GM12878 (cell line): ENCODE measurements at regions not wholly inside any gene's neighbourhood (a gene's known extent, or its start where the extent isn't known, plus 50 kb on each side); places are given as distances from the start of the nearest gene placed in this dataset.

ENCODE experiments used
- ATAC-seq: fragments of 200-7000 bp; cut with Tn5 transposase; 3 replicates; pipeline ENCODE4 v1.9.1; 2020; ENCODE audit warnings: mild to moderate bottlenecking, moderate library complexity
- BruUV-seq: library from RNA; stranded (reverse); fragments of 400-500 nt; replicated peaks from 2 replicates; lab custom pipeline; 2021; lab: Mats Ljungman, UMichigan
- CTCF ChIA-PET: fragments of 300-600 bp; sonication (Branson Sonifier 250); formaldehyde crosslinking; extraction: SDS; loops from one replicate; lab custom pipeline; 2021; ENCODE audit warnings: inconsistent platforms; lab: Yijun Ruan, JAX
- POLR2A ChIA-PET: fragments of 350-600 bp; formaldehyde crosslinking; extraction: SDS; loops from one replicate; lab custom pipeline; 2021; ENCODE audit warnings: inconsistent platforms; lab: Charles Lee
- RAD21 ChIA-PET: fragments of 300-600 bp; sonication (Branson Sonifier 250); formaldehyde crosslinking; loops from one replicate; lab custom pipeline; 2023; ENCODE audit warnings: antibody characterized with exemption; ENCODE audit not compliant: unreplicated experiment; lab: Charles Lee
- SMC1A ChIA-PET: fragments of 300-600 bp; sonication (Branson Sonifier 250); formaldehyde crosslinking; loops from one replicate; lab custom pipeline; 2023; ENCODE audit not compliant: unreplicated experiment, uncharacterized antibody; lab: Charles Lee
- DNase-seq: peaks from one replicate; pipeline ENCODE4 v3.0.0-alpha.2; 2011; ENCODE audit warnings: low read depth, low spot score
- FAIRE-seq: peaks from 3 replicates; lab custom pipeline; 2011; peaks lifted over from hg19 to GRCh38; lab: Jason Lieb, UNC
- H2AFZ ChIP-seq: 2 replicates; pipeline ENCODE4 v1.6.0; 2011; ENCODE audit warnings: low read depth, low read length, control low read depth; ENCODE audit not compliant: control insufficient read depth
- H3K27ac ChIP-seq: 2 replicates; pipeline ENCODE4 v1.5.1; 2011; ENCODE audit warnings: control low read depth; ENCODE audit not compliant: control insufficient read depth, insufficient read depth
- H3K27me3 ChIP-seq, 2 experiments: replicated peaks in 1 of 2; 2 replicates each; pipeline versions ENCODE4 v1.6.0 to v1.6.1; 2011; ENCODE audit warnings: low read length in 1 of 2; ENCODE audit not compliant: control insufficient read depth in 2 of 2, insufficient read depth in 2 of 2
- H3K36me3 ChIP-seq, 2 experiments: 2 replicates each; pipeline ENCODE4 v1.5.1; 2011; ENCODE audit warnings: low read length in 1 of 2; ENCODE audit not compliant: control insufficient read depth in 2 of 2, insufficient read depth in 2 of 2
- H3K4me1 ChIP-seq: 2 replicates; pipeline ENCODE4 v1.6.1; 2011; ENCODE audit warnings: mild to moderate bottlenecking, low read length, moderate library complexity, mixed read lengths; ENCODE audit not compliant: control insufficient read depth, insufficient read depth
- H3K4me2 ChIP-seq: 2 replicates; pipeline ENCODE4 v1.6.0; 2011; ENCODE audit warnings: control low read depth; ENCODE audit not compliant: control insufficient read depth, insufficient read depth
- H3K4me3 ChIP-seq: fragments of 200-600 bp; sonication (generic); 2 replicates; pipeline ENCODE4 v1.5.1; 2016
- H3K79me2 ChIP-seq: 2 replicates; pipeline ENCODE4 v1.6.0; 2011; ENCODE audit warnings: low read length; ENCODE audit not compliant: control insufficient read depth, insufficient read depth
- H3K9ac ChIP-seq: 2 replicates; pipeline ENCODE4 v1.8.0; 2011; ENCODE audit warnings: low read length, control low read depth, mixed read lengths; ENCODE audit not compliant: control insufficient read depth, insufficient read depth
- H3K9me3 ChIP-seq: replicated peaks from 3 replicates; pipeline ENCODE4 v1.5.1; 2011; ENCODE audit warnings: mild to moderate bottlenecking, low read length; ENCODE audit not compliant: control insufficient read depth, insufficient read depth
- H4K20me1 ChIP-seq: 2 replicates; pipeline ENCODE4 v1.6.0; 2011; ENCODE audit not compliant: control insufficient read depth, insufficient read depth
- BACH1 ChIP-seq: fragments of 450-650 bp; IDR thresholded peaks from 2 replicates; pipeline ENCODE4 v1.6.1; 2017; ENCODE audit warnings: mild to moderate bottlenecking, borderline replicate concordance
- CREB1 ChIP-seq: IDR thresholded peaks from 2 replicates; pipeline ENCODE4 v1.6.1; 2012; ENCODE audit warnings: low read depth, mild to moderate bottlenecking, inconsistent platforms
- CREM ChIP-seq: IDR thresholded peaks from 2 replicates; pipeline ENCODE4 v1.6.1; 2014; ENCODE audit warnings: antibody characterized with exemption, low read depth
- MTA2 ChIP-seq: fragments of 450-650 bp; IDR thresholded peaks from 2 replicates; pipeline ENCODE4 v1.6.1; 2016; ENCODE audit warnings: low read depth, mild to moderate bottlenecking, moderate library complexity
- RBBP5 ChIP-seq: fragments of 200-600 bp; sonication (generic); conservative IDR thresholded peaks from 2 replicates; pipeline ENCODE4 v1.6.1; 2016
- SP1 ChIP-seq: IDR thresholded peaks from one replicate; pipeline ENCODE4 v1.6.1; 2011; ENCODE audit warnings: low read depth, low read length
- SPI1 ChIP-seq: IDR thresholded peaks from 2 replicates; pipeline ENCODE4 v1.6.1; 2011; ENCODE audit warnings: low read depth, mild to moderate bottlenecking, low read length, moderate library complexity, borderline replicate concordance; ENCODE audit not compliant: insufficient read depth
- STAT1 ChIP-seq: fragments of 450-650 bp; conservative IDR thresholded peaks from 2 replicates; pipeline ENCODE4 v1.6.1; 2014; ENCODE audit warnings: antibody characterized with exemption, mild to moderate bottlenecking
- STAT3 ChIP-seq: IDR thresholded peaks from 2 replicates; pipeline ENCODE4 v1.6.1; 2011; ENCODE audit warnings: low read depth, low read length, improper control_type of control experiment
- SUPT20H ChIP-seq: IDR thresholded peaks from 2 replicates; pipeline ENCODE4 v1.6.1; 2011; ENCODE audit warnings: low read depth, mild to moderate bottlenecking, low read length, moderate library complexity, borderline replicate concordance; ENCODE audit not compliant: control insufficient read depth
- TBL1XR1 ChIP-seq: IDR thresholded peaks from 2 replicates; pipeline ENCODE4 v1.6.1; 2012; ENCODE audit warnings: low read depth, low read length, improper control_type of control experiment
- ZZZ3 ChIP-seq: IDR thresholded peaks from 2 replicates; pipeline ENCODE4 v1.6.1; 2011; ENCODE audit warnings: low read depth; ENCODE audit not compliant: control insufficient read depth, insufficient read length
- WGBS: methylation state at CpG from one replicate; pipeline ENCODE4 v1.1.6; 2016; ENCODE audit warnings: low lambda C conversion rate; ENCODE audit not compliant: insufficient replicate concordance, insufficient coverage; ENCODE audit errors: missing lambda C conversion rate; 5-methylcytosine and 5-hydroxymethylcytosine counted together
- in situ Hi-C: fragments of 300-500 bp; cut with MboI; formaldehyde crosslinking; loops from 9 replicates; pipeline ENCODE4 v1.14.3; 2018; ENCODE audit warnings: mixed read lengths
- intact Hi-C: fragments of 100-400 bp; cut with micrococcal nuclease; formaldehyde crosslinking; loops from one replicate; pipeline ENCODE4 v1.14.2; 2022; ENCODE audit not compliant: unreplicated experiment
- TF ChIP-seq, protein P1 (sequence below): fragments of 450-650 bp; IDR thresholded peaks from 2 replicates; pipeline ENCODE4 v1.6.1; 2017; ENCODE audit warnings: mild to moderate bottlenecking, moderate library complexity

DNA sequence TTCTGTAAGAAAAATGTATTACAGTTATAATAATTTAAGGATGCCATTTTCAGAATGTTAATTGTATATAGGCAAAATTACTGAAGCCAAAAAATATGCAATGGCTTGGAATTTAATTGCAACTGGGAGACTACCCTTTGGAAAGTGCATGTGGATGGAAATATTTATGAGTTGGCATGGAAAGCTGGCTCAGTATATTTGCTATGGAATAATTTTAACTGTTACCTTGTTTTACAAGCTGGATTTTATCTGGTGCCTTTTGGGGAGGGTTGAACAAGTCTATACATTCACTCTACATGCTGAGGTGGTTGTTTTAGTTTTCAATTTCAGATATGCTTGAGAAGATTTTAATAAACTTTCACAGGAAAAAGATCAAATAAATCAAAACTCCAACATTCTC, 80.9 kb upstream of the ABCB5 start:
- H3K36me3 ChIP-seq: no peaks in the 10 kb centered on the region
- POLR2A ChIA-PET: no interaction called here
- no peak overlapping the region for H3K4me3 ChIP-seq
- no peak for TF ChIP-seq SUPT20H
- TF ChIP-seq STAT1: no peak
- TF ChIP-seq TBL1XR1: no peak
- no peak for TF ChIP-seq RBBP5
- TF ChIP-seq STAT3: no peak
- no peak for TF ChIP-seq CREM
- no peak for TF ChIP-seq CREB1
- TF ChIP-seq MTA2: no peak
- no peak for TF ChIP-seq BACH1
- TF ChIP-seq SP1: no peak
- TF ChIP-seq, all 136 proteins: peak for 0
- Histone ChIP-seq H3K9ac (no peak overlapping the region), H3K79me2 (no peaks in the 10 kb centered on the region), H3K4me1 (no peaks in the 10 kb centered on the region), H3K9me3 (no peaks in the 10 kb centered on the region; the same call in 2 of the 3 replicates), H3K27me3 (no peaks in the 10 kb centered on the region; a peak in 1 of 4 replicates), H3K4me2 (no peak overlapping the region), H3K27ac (no peak overlapping the region), H4K20me1 (no peaks in the 10 kb centered on the region), H2AFZ (no peak overlapping the region)
- SMC1A ChIA-PET: no interaction called here
- CTCF ChIA-PET: no interaction called here
- RAD21 ChIA-PET: no interaction called here
- DNase-seq (no peak), FAIRE-seq (no peak), ATAC-seq (no peak)
- BruUV-seq: no TSS peak
- intact Hi-C loops (no loop called here), in situ Hi-C loops (no loop called here)

DNA sequence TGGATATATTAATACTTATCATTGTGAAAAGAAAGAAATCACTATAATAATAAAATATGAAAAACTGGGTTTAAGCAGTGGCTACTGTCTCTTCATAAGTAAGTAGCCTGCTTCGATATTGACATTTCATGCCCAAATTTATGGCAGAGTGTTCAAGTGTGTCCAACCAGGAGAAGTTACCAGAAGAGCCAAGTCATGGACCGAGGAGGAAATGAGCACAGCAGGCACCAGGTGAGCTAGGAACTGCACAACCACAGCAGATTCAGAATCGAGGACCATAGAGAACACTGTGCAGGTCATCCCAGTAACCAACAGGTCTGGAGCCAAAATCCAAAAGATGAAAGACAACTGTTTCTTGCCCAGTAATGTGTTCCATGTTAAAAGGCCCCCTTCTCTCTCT, 79.9 kb upstream of the ABCB5 start:
- H3K4me1 ChIP-seq: no peaks in the 10 kb centered on the region
- BruUV-seq: no TSS peak
- 4% methylated on average over 3 of the region's 3 CpGs for WGBS
- H3K27me3 ChIP-seq: no peaks in the 10 kb centered on the region; a peak in 1 of 4 replicates
- no peak overlapping the region for H2AFZ ChIP-seq
- no peaks in the 10 kb centered on the region; the same call in 2 of the 3 replicates for H3K9me3 ChIP-seq
- ChIA-PET RAD21 (no interaction called here), CTCF (no interaction called here), SMC1A (no interaction called here), POLR2A (no interaction called here)
- no peak overlapping the region for H3K4me3 ChIP-seq
- in situ Hi-C loops (no loop called here), intact Hi-C loops (loop anchor here (5.0 kb wide), 1 partner anchor 62 kb away; no protein-coding TSS in a partner anchor)
- H3K36me3 ChIP-seq: no peaks in the 10 kb centered on the region
- no peaks in the 10 kb centered on the region for H4K20me1 ChIP-seq
- H3K9ac ChIP-seq: no peak overlapping the region
- H3K79me2 ChIP-seq: no peaks in the 10 kb centered on the region
- no peak overlapping the region for H3K4me2 ChIP-seq
- ATAC-seq: no peak
- DNase-seq: no peak
- no peak for FAIRE-seq
- no peak overlapping the region for H3K27ac ChIP-seq
- TF ChIP-seq, protein P1, sequence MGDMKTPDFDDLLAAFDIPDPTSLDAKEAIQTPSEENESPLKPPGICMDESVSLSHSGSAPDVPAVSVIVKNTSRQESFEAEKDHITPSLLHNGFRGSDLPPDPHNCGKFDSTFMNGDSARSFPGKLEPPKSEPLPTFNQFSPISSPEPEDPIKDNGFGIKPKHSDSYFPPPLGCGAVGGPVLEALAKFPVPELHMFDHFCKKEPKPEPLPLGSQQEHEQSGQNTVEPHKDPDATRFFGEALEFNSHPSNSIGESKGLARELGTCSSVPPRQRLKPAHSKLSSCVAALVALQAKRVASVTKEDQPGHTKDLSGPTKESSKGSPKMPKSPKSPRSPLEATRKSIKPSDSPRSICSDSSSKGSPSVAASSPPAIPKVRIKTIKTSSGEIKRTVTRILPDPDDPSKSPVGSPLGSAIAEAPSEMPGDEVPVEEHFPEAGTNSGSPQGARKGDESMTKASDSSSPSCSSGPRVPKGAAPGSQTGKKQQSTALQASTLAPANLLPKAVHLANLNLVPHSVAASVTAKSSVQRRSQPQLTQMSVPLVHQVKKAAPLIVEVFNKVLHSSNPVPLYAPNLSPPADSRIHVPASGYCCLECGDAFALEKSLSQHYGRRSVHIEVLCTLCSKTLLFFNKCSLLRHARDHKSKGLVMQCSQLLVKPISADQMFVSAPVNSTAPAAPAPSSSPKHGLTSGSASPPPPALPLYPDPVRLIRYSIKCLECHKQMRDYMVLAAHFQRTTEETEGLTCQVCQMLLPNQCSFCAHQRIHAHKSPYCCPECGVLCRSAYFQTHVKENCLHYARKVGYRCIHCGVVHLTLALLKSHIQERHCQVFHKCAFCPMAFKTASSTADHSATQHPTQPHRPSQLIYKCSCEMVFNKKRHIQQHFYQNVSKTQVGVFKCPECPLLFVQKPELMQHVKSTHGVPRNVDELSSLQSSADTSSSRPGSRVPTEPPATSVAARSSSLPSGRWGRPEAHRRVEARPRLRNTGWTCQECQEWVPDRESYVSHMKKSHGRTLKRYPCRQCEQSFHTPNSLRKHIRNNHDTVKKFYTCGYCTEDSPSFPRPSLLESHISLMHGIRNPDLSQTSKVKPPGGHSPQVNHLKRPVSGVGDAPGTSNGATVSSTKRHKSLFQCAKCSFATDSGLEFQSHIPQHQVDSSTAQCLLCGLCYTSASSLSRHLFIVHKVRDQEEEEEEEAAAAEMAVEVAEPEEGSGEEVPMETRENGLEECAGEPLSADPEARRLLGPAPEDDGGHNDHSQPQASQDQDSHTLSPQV: no peak
- no peak for TF ChIP-seq SPI1
- TF ChIP-seq ZZZ3: no peak
